ENCODE measurements at regions not wholly inside any gene's neighbourhood (a gene's known extent, or its start where the extent isn't known, plus 50 kb on each side); places are given as distances from the start of the nearest gene placed in this dataset.

GRCh38 chr18:56306797-56307196 lies 331.6 kb downstream of the TXNL1 start:
- in situ Hi-C loops (cut with MboI; ENCODE audit: low sequenced_read_pairs in 4 of 4) = no loop called here
- ATAC-seq (no peak), DNase-seq (no peak)
- Histone ChIP-seq H3K36me3 (no peaks in the 10 kb centered on the region), H3K27ac (no peak overlapping the region), H3K4me3 (no peak overlapping the region), H3K9me3 (no peaks in the 10 kb centered on the region), H3K4me1 (no peaks in the 10 kb centered on the region), H3K27me3 (no peaks in the 10 kb centered on the region)
- no peak for TF ChIP-seq POLR2A (IDR thresholded peaks at IDR 0.05)
- no peak for TF ChIP-seq CTCF (IDR thresholded peaks at IDR 0.05 in 4 of 5, conservative IDR thresholded peaks at IDR 0.05 in 1 of 5)
- intact Hi-C loops (cut with DNase I; ENCODE audit: low total_unique reads) = no loop called here

GRCh38 chr18:56305583-56305982 lies 332.8 kb downstream of the TXNL1 start:
- H3K4me1 ChIP-seq = no peaks in the 10 kb centered on the region
- intact Hi-C loops (cut with DNase I; ENCODE audit: low total_unique reads) (no loop called here), in situ Hi-C loops (cut with MboI; ENCODE audit: low sequenced_read_pairs in 4 of 4) (no loop called here)
- no peaks in the 10 kb centered on the region for H3K27me3 ChIP-seq
- H3K4me3 ChIP-seq = no peak overlapping the region
- H3K9me3 ChIP-seq = no peaks in the 10 kb centered on the region
- DNase-seq (no peak), ATAC-seq (no peak)
- TF ChIP-seq POLR2A (IDR thresholded peaks at IDR 0.05) (no peak), CTCF (IDR thresholded peaks at IDR 0.05 in 4 of 5, conservative IDR thresholded peaks at IDR 0.05 in 1 of 5) (no peak)
- no peak overlapping the region for H3K27ac ChIP-seq
- no peaks in the 10 kb centered on the region for H3K36me3 ChIP-seq

- DNase-seq (no peak), ATAC-seq (no peak)
- intact Hi-C loops (cut with DNase I; ENCODE audit: low total_unique reads) = no loop called here
- Histone ChIP-seq H3K4me3 (no peak overlapping the region), H3K27ac (no peak overlapping the region), H3K4me1 (no peaks in the 10 kb centered on the region), H3K9me3 (no peaks in the 10 kb centered on the region), H3K27me3 (no peaks in the 10 kb centered on the region), H3K36me3 (no peaks in the 10 kb centered on the region)
- in situ Hi-C loops (cut with MboI; ENCODE audit: low sequenced_read_pairs in 4 of 4) = no loop called here
- no peak for TF ChIP-seq CTCF (IDR thresholded peaks at IDR 0.05 in 4 of 5, conservative IDR thresholded peaks at IDR 0.05 in 1 of 5)
- no peak for TF ChIP-seq POLR2A (IDR thresholded peaks at IDR 0.05)
These were observed 336.2 kb downstream of the TXNL1 start for GRCh38 chr18:56302156-56302555.

- no peak overlapping the region for H3K4me3 ChIP-seq
- DNase-seq (no peak), ATAC-seq (no peak)
- in situ Hi-C loops (cut with MboI; ENCODE audit: low sequenced_read_pairs in 4 of 4) = loop anchor here in 1 of 4 donors (10.0 kb wide), 1 partner anchor 55 kb away; no protein-coding TSS in a partner anchor
- no peaks in the 10 kb centered on the region for H3K9me3 ChIP-seq
- intact Hi-C loops (cut with DNase I; ENCODE audit: low total_unique reads) = no loop called here
- no peaks in the 10 kb centered on the region for H3K27me3 ChIP-seq
- no peak for TF ChIP-seq CTCF (IDR thresholded peaks at IDR 0.05 in 4 of 5, conservative IDR thresholded peaks at IDR 0.05 in 1 of 5)
- no peak for TF ChIP-seq POLR2A (IDR thresholded peaks at IDR 0.05)
- no peaks in the 10 kb centered on the region for H3K4me1 ChIP-seq
- no peak overlapping the region for H3K27ac ChIP-seq
- no peaks in the 10 kb centered on the region for H3K36me3 ChIP-seq
These were observed 338.7 kb downstream of the TXNL1 start for GRCh38 chr18:56299740-56300139.

GRCh38 chr18:56298935-56299334 lies 339.5 kb downstream of the TXNL1 start:
- Histone ChIP-seq H3K27ac (no peak overlapping the region), H3K36me3 (no peaks in the 10 kb centered on the region), H3K4me1 (no peaks in the 10 kb centered on the region), H3K27me3 (no peaks in the 10 kb centered on the region), H3K9me3 (no peaks in the 10 kb centered on the region), H3K4me3 (no peak overlapping the region)
- DNase-seq (no peak), ATAC-seq (no peak)
- TF ChIP-seq CTCF (IDR thresholded peaks at IDR 0.05 in 4 of 5, conservative IDR thresholded peaks at IDR 0.05 in 1 of 5) (no peak), POLR2A (IDR thresholded peaks at IDR 0.05) (no peak)
- in situ Hi-C loops (cut with MboI; ENCODE audit: low sequenced_read_pairs in 4 of 4) (loop anchor here in 1 of 4 donors (10.0 kb wide), 1 partner anchor 56 kb away; no protein-coding TSS in a partner anchor), intact Hi-C loops (cut with DNase I; ENCODE audit: low total_unique reads) (no loop called here)

Measured in gastrocnemius medialis (tissue), 4 donors.